HEK293 (cell line): ENCODE measurements at regions not wholly inside any gene's neighbourhood (a gene's known extent, or its start where the extent isn't known, plus 50 kb on each side); places are given as distances from the start of the nearest gene placed in this dataset.

Experiments used
- BCL11A ChIP-seq: fragments of 450-650 bp; formaldehyde crosslinking; IDR thresholded peaks from 2 replicates; pipeline ENCODE4 v1.5.1; 2016; ENCODE audit warnings: low read depth, missing biosample characterization, missing genetic modification characterization
- CTCF ChIP-seq: fragments of 450-650 bp; formaldehyde crosslinking; IDR thresholded peaks from 2 replicates; pipeline ENCODE4 v1.5.1; 2016; ENCODE audit warnings: missing biosample characterization, missing genetic modification characterization
- PRDM10 ChIP-seq: fragments of 450-650 bp; formaldehyde crosslinking; IDR thresholded peaks from 2 replicates; pipeline ENCODE4 v1.5.1; 2016; ENCODE audit warnings: missing biosample characterization, missing genetic modification characterization
- SP2 ChIP-seq: fragments of 450-650 bp; formaldehyde crosslinking; IDR thresholded peaks from 2 replicates; pipeline ENCODE4 v1.5.1; 2016; ENCODE audit warnings: missing biosample characterization, missing genetic modification characterization
- ZBTB26 ChIP-seq: fragments of 450-650 bp; formaldehyde crosslinking; optimal IDR thresholded peaks from 2 replicates; pipeline ENCODE3; 2016; ENCODE audit warnings: missing biosample characterization, mild to moderate bottlenecking, missing genetic modification characterization
- ZNF114 ChIP-seq: fragments of 450-650 bp; formaldehyde crosslinking; IDR thresholded peaks from 2 replicates; pipeline ENCODE4 v1.5.0; 2017; ENCODE audit warnings: missing biosample characterization, missing genetic modification characterization
- ZNF274 ChIP-seq, 2 experiments: fragments of 200-500 bp in 1 of 2; fragments of 450-650 bp in 1 of 2; sonication (Bioruptor generic) in 1 of 2; formaldehyde crosslinking in 1 of 2; IDR thresholded peaks; 2 replicates each; pipeline versions ENCODE4 v1.5.1 to v1.6.1; 2014 to 2016; ENCODE audit warnings: borderline replicate concordance in 1 of 2, inconsistent platforms in 1 of 2, low read length in 1 of 2, missing biosample characterization in 1 of 2, missing genetic modification characterization in 1 of 2
- ZNF423 ChIP-seq: fragments of 450-650 bp; formaldehyde crosslinking; IDR thresholded peaks from 2 replicates; pipeline ENCODE4 v1.5.1; 2016; ENCODE audit warnings: missing biosample characterization, missing genetic modification characterization
- ZNF664 ChIP-seq: fragments of 450-650 bp; formaldehyde crosslinking; IDR thresholded peaks from 2 replicates; pipeline ENCODE4 v1.5.1; 2016; ENCODE audit warnings: missing biosample characterization, missing genetic modification characterization

- no peak for TF ChIP-seq CTCF (tag by site-specific recombination)
- TF ChIP-seq ZNF423 (tag by site-specific recombination) = no peak
- no peak for TF ChIP-seq PRDM10 (tag by site-specific recombination)
- TF ChIP-seq BCL11A (tag by site-specific recombination) = no peak
- TF ChIP-seq ZBTB26 (tag by site-specific recombination) = no peak
- no peak for TF ChIP-seq SP2 (tag by site-specific recombination)
- TF ChIP-seq ZNF274 (IDR thresholded peaks at IDR 0.05; ENCODE audit: low read length) = no peak
- no peak for TF ChIP-seq ZNF274 (tag by site-specific recombination; IDR thresholded peaks at IDR 0.05; ENCODE audit: borderline replicate concordance)
- TF ChIP-seq ZNF664 (tag by site-specific recombination) = no peak
- no peak for TF ChIP-seq ZNF114 (tag by site-specific recombination)
These were observed 168.9 kb upstream of the MAF start for GRCh38 chr16:79769270-79769927.
